Neural cell (in vitro differentiated cells): ENCODE measurements at regions not wholly inside any gene's neighbourhood (a gene's known extent, or its start where the extent isn't known, plus 50 kb on each side); places are given as distances from the start of the nearest gene placed in this dataset.

Experiments
- H2AFZ ChIP-seq: fragments of 200-600, 300-800 bp; sonication (generic), shearing (Covaris generic); 2 replicates; pipeline ENCODE4 v1.6.0; 2014; ENCODE audit warnings: low read depth, mild to moderate bottlenecking, antibody characterized with exemption, low read length, moderate library complexity
- H3F3A ChIP-seq: fragments of 200-600 bp; shearing (Covaris generic); 2 replicates; pipeline ENCODE4 v1.6.1; 2016; ENCODE audit warnings: mild to moderate bottlenecking, moderate library complexity, mixed read lengths, antibody characterized with exemption, low read length; ENCODE audit not compliant: insufficient read depth, poor library complexity, severe bottlenecking
- H3K27ac ChIP-seq: fragments of 200-600, 300-800 bp; sonication (generic), shearing (Covaris generic); 2 replicates; pipeline ENCODE4 v1.5.1; 2014; ENCODE audit warnings: mild to moderate bottlenecking, low read length, moderate library complexity
- H3K27me3 ChIP-seq: fragments of 300-800, 200-600 bp; sonication (generic), shearing (Covaris generic); 2 replicates; pipeline ENCODE4 v1.6.0; 2014; ENCODE audit warnings: mild to moderate bottlenecking, low read depth, low read length, moderate library complexity; ENCODE audit not compliant: insufficient read depth
- H3K36me3 ChIP-seq: fragments of 300-800, 200-600 bp; sonication (generic), shearing (Covaris generic); 2 replicates; pipeline ENCODE4 v1.5.1; 2014; ENCODE audit warnings: mild to moderate bottlenecking, antibody characterized with exemption, low read length, moderate library complexity; ENCODE audit not compliant: insufficient read depth
- H3K4me2 ChIP-seq: fragments of 300-800, 200-600 bp; sonication (generic), shearing (Covaris generic); 2 replicates; pipeline ENCODE4 v1.6.0; 2014; ENCODE audit warnings: mild to moderate bottlenecking, low read length
- H3K4me3 ChIP-seq: fragments of 300-800, 200-600 bp; sonication (generic), shearing (Covaris generic); 2 replicates; pipeline ENCODE4 v1.5.1; 2014; ENCODE audit warnings: mild to moderate bottlenecking, low read length, moderate library complexity
- H3K79me2 ChIP-seq: fragments of 200-600 bp; shearing (Covaris generic); replicated peaks from 2 replicates; pipeline ENCODE4 v1.6.0; 2014; ENCODE audit warnings: mild to moderate bottlenecking, low read length, moderate library complexity; ENCODE audit not compliant: insufficient read depth
- H3K9ac ChIP-seq: fragments of 300-800, 200-600 bp; sonication (generic), shearing (Covaris generic); 2 replicates; pipeline ENCODE4 v1.6.1; 2016; ENCODE audit warnings: mild to moderate bottlenecking, low read length, mixed read lengths
- H3K9me2 ChIP-seq: fragments of 200-600 bp; shearing (Covaris generic); 2 replicates; pipeline ENCODE4 v1.6.1; 2016; ENCODE audit warnings: mild to moderate bottlenecking, low read length, mixed read lengths; ENCODE audit not compliant: insufficient read depth
- H3K9me3 ChIP-seq: fragments of 200-600, 300-800 bp; sonication (generic), shearing (Covaris generic); 2 replicates; pipeline ENCODE4 v1.6.1; 2016; ENCODE audit warnings: mild to moderate bottlenecking, mixed run types, low read length, moderate library complexity, mixed read lengths
- H4K20me1 ChIP-seq: fragments of 200-600 bp; shearing (Covaris generic); 2 replicates; pipeline ENCODE4 v1.6.1; 2016; ENCODE audit warnings: mild to moderate bottlenecking, mixed run types; ENCODE audit not compliant: insufficient read depth
- EP300 ChIP-seq: fragments of 450-650 bp; conservative IDR thresholded peaks from 2 replicates; pipeline ENCODE4 v1.6.1; 2014; ENCODE audit warnings: antibody characterized with exemption, mild to moderate bottlenecking, moderate library complexity; ENCODE audit not compliant: poor library complexity, severe bottlenecking
- EZH2 ChIP-seq: fragments of 200-600, 300-800 bp; shearing (Covaris generic), sonication (generic); IDR thresholded peaks from 2 replicates; pipeline ENCODE4 v1.6.1; 2014; ENCODE audit warnings: antibody characterized with exemption, low read length, borderline replicate concordance, mild to moderate bottlenecking; ENCODE audit not compliant: insufficient read depth, poor library complexity, severe bottlenecking
- MXI1 ChIP-seq: fragments of 450-650 bp; conservative IDR thresholded peaks from 2 replicates; pipeline ENCODE4 v1.6.1; 2014; ENCODE audit warnings: antibody characterized with exemption, mild to moderate bottlenecking; ENCODE audit not compliant: poor library complexity, severe bottlenecking
- POLR2AphosphoS5 ChIP-seq: IDR thresholded peaks from 2 replicates; pipeline ENCODE4 v1.6.1; 2012
- RAD21 ChIP-seq: fragments of 450-650 bp; conservative IDR thresholded peaks from 2 replicates; pipeline ENCODE4 v1.6.1; 2014; ENCODE audit warnings: antibody characterized with exemption, mild to moderate bottlenecking, moderate library complexity
- REST ChIP-seq: IDR thresholded peaks from 2 replicates; pipeline ENCODE4 v1.6.1; 2012; ENCODE audit warnings: borderline replicate concordance
- SMC3 ChIP-seq: fragments of 450-650 bp; conservative IDR thresholded peaks from 2 replicates; pipeline ENCODE4 v1.6.1; 2014; ENCODE audit warnings: antibody characterized with exemption, mild to moderate bottlenecking, moderate library complexity; ENCODE audit not compliant: poor library complexity
- TAF1 ChIP-seq: IDR thresholded peaks from 2 replicates; pipeline ENCODE4 v1.6.1; 2012; ENCODE audit warnings: low read depth
- TF ChIP-seq, protein P1 (sequence below): fragments of 450-650 bp; IDR thresholded peaks from 2 replicates; pipeline ENCODE4 v1.5.1; 2014; ENCODE audit warnings: antibody characterized with exemption, mild to moderate bottlenecking, moderate library complexity; ENCODE audit not compliant: poor library complexity, severe bottlenecking

DNA sequence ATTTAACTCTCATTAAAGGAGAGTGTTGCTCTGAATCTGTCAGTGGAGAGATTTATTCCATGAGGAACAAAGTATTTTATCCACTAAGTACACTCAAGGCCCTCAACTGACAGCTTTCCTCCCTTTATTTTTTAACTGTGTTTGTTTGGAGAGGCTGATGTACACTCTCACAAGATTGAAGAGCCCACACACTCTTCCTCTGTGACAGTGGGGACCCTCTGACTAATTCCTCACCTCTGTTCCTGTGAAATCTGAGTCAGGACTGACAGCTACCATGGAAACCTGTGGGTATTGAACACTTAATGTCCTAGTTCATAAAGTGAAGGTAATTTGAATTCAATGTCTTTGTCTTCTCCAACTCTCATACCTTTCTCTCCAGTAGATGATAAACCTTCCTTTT is 189.8 kb upstream of the PITRM1 start:
- no peak overlapping the region for H2AFZ ChIP-seq
- no peak for TF ChIP-seq EZH2
- no peak for TF ChIP-seq RAD21
- no peak for TF ChIP-seq REST
- no peak for TF ChIP-seq EP300
- TF ChIP-seq POLR2AphosphoS5, result no peak
- TF ChIP-seq TAF1, result no peak
- TF ChIP-seq, protein P1, sequence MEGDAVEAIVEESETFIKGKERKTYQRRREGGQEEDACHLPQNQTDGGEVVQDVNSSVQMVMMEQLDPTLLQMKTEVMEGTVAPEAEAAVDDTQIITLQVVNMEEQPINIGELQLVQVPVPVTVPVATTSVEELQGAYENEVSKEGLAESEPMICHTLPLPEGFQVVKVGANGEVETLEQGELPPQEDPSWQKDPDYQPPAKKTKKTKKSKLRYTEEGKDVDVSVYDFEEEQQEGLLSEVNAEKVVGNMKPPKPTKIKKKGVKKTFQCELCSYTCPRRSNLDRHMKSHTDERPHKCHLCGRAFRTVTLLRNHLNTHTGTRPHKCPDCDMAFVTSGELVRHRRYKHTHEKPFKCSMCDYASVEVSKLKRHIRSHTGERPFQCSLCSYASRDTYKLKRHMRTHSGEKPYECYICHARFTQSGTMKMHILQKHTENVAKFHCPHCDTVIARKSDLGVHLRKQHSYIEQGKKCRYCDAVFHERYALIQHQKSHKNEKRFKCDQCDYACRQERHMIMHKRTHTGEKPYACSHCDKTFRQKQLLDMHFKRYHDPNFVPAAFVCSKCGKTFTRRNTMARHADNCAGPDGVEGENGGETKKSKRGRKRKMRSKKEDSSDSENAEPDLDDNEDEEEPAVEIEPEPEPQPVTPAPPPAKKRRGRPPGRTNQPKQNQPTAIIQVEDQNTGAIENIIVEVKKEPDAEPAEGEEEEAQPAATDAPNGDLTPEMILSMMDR, result no peak
- TF ChIP-seq SMC3, result no peak
- TF ChIP-seq MXI1, result no peak
- H3K4me3 ChIP-seq, result no peak overlapping the region
- no peaks in the 10 kb centered on the region for H3F3A ChIP-seq
- no peak overlapping the region for H3K4me2 ChIP-seq
- H3K36me3 ChIP-seq, result no peaks in the 10 kb centered on the region
- no peaks in the 10 kb centered on the region for H3K9me3 ChIP-seq
- H3K9ac ChIP-seq, result no peak overlapping the region
- no peaks in the 10 kb centered on the region for H3K9me2 ChIP-seq
- no peaks in the 10 kb centered on the region for H3K27me3 ChIP-seq
- H4K20me1 ChIP-seq, result no peaks in the 10 kb centered on the region
- H3K79me2 ChIP-seq, result no peaks in the 10 kb centered on the region
- H3K27ac ChIP-seq, result no peak overlapping the region

- H3K4me3 ChIP-seq, result no peak overlapping the region
- no peak overlapping the region for H3K9ac ChIP-seq
- H3K9me2 ChIP-seq, result no peaks in the 10 kb centered on the region
- no peaks in the 10 kb centered on the region for H3K36me3 ChIP-seq
- no peak overlapping the region for H2AFZ ChIP-seq
- H3K4me2 ChIP-seq, result no peak overlapping the region
- H3K9me3 ChIP-seq, result no peaks in the 10 kb centered on the region
- no peaks in the 10 kb centered on the region for H3F3A ChIP-seq
- no peak overlapping the region for H3K27ac ChIP-seq
- TF ChIP-seq POLR2AphosphoS5, result no peak
- no peak for TF ChIP-seq SMC3
- no peak for TF ChIP-seq TAF1
- TF ChIP-seq MXI1, result no peak
- TF ChIP-seq, protein P1, result no peak
- TF ChIP-seq REST, result no peak
- TF ChIP-seq EZH2, result no peak
- no peak for TF ChIP-seq EP300
- no peak for TF ChIP-seq RAD21
- no peaks in the 10 kb centered on the region for H3K79me2 ChIP-seq
- H4K20me1 ChIP-seq, result no peaks in the 10 kb centered on the region
- no peaks in the 10 kb centered on the region for H3K27me3 ChIP-seq
These were observed 189.1 kb upstream of the PITRM1 start for GRCh38 chr10:3361640-3362039.
